GM23248 (cell line): ENCODE measurements at regions not wholly inside any gene's neighbourhood (a gene's known extent, or its start where the extent isn't known, plus 50 kb on each side); places are given as distances from the start of the nearest gene placed in this dataset.

Source experiments
- EZH2 ChIP-seq: fragments of 200-600 bp; sonication (generic); IDR thresholded peaks from 2 replicates; pipeline ENCODE4 v1.6.1; 2018; ENCODE audit warnings: antibody characterized with exemption, mild to moderate bottlenecking; ENCODE audit not compliant: insufficient read depth, poor library complexity, severe bottlenecking
- EZH2phosphoT487 ChIP-seq: fragments of 200-600 bp; sonication (generic); IDR thresholded peaks from 2 replicates; pipeline ENCODE4 v1.6.1; 2018; ENCODE audit warnings: antibody characterized with exemption, moderate library complexity, mild to moderate bottlenecking, low read depth; ENCODE audit not compliant: insufficient read depth

DNA sequence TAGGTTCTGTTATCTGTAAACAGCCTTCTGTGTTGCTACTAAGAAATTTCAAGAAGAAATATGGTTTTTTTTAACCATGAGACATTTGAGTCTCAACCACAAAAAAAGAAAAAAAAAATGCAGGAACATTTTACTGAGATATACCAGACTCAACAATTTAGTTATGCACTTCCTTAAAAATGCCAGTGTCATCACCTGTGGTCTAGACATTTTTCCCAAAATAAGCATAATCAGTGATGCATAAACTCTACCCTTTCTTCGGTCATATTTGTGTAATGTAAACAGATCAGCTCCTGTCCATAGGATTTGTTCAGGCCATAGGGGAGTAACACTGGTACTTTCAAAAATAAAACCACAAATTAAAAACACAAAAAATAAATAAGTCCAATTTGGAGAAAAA is 122.6 kb upstream of the TNFSF4 start:
- no peak for TF ChIP-seq EZH2phosphoT487
- no peak for TF ChIP-seq EZH2
